ENCODE measurements at regions not wholly inside any gene's neighbourhood (a gene's known extent, or its start where the extent isn't known, plus 50 kb on each side); places are given as distances from the start of the nearest gene placed in this dataset.
"Not testable (repeated sequence)": the region's sequence is repeated elsewhere in the genome, so short reads cannot be mapped to it uniquely, and the experiment has no call there.

- Histone ChIP-seq H3K36me3 (ENCODE audit: insufficient read depth, low read length) (no peaks in the 10 kb centered on the region), H3K9ac (ENCODE audit: low read depth, low read length) (peak overlapping the region; percentile 7; the same call in 1 of the 2 replicates), H3K4me1 (ENCODE audit: insufficient read depth, low read length) (peaks cover 24% of the 10 kb centered on the region), H3K9me3 (ENCODE audit: control insufficient read depth, insufficient read depth, low read length) (no peaks in the 10 kb centered on the region)
Measured at GRCh38 chr14:103186909-103187586, 63.8 kb downstream of the TNFAIP2 start.

GRCh38 chr14:103187911-103188310 is 64.7 kb downstream of the TNFAIP2 start:
- H3K36me3 ChIP-seq (ENCODE audit: insufficient read depth, low read length): no peaks in the 10 kb centered on the region
- peaks cover 4% of the 10 kb centered on the region; the same call in 1 of the 2 replicates for H3K9me3 ChIP-seq (ENCODE audit: control insufficient read depth, insufficient read depth, low read length)
- H3K4me1 ChIP-seq (ENCODE audit: insufficient read depth, low read length): peaks cover 24% of the 10 kb centered on the region
- no peak overlapping the region for H3K9ac ChIP-seq (ENCODE audit: low read depth, low read length)

GRCh38 chr14:103188810-103189480 is 65.7 kb downstream of the TNFAIP2 start:
- Histone ChIP-seq H3K36me3 (ENCODE audit: insufficient read depth, low read length) (no peaks in the 10 kb centered on the region), H3K9ac (ENCODE audit: low read depth, low read length) (peak overlapping the region; percentile 72), H3K9me3 (ENCODE audit: control insufficient read depth, insufficient read depth, low read length) (peaks cover 4% of the 10 kb centered on the region; the same call in 1 of the 2 replicates), H3K4me1 (ENCODE audit: insufficient read depth, low read length) (peaks cover 24% of the 10 kb centered on the region)

GRCh38 chr14:103189481-103190470 is 66.5 kb downstream of the TNFAIP2 start:
- no peaks in the 10 kb centered on the region for H3K36me3 ChIP-seq (ENCODE audit: insufficient read depth, low read length)
- peaks cover 24% of the 10 kb centered on the region for H3K4me1 ChIP-seq (ENCODE audit: insufficient read depth, low read length)
- peak overlapping the region; percentile 72; the same call in 1 of the 2 replicates for H3K9ac ChIP-seq (ENCODE audit: low read depth, low read length)
- peaks cover 4% of the 10 kb centered on the region; the same call in 1 of the 2 replicates for H3K9me3 ChIP-seq (ENCODE audit: control insufficient read depth, insufficient read depth, low read length)

- peaks cover 4% of the 10 kb centered on the region; the same call in 1 of the 2 replicates for H3K9me3 ChIP-seq (ENCODE audit: control insufficient read depth, insufficient read depth, low read length)
- no peaks in the 10 kb centered on the region for H3K36me3 ChIP-seq (ENCODE audit: insufficient read depth, low read length)
Measured at GRCh38 chr14:103190741-103191140, 67.5 kb downstream of the TNFAIP2 start.

GRCh38 chr14:103191844-103192243 is 68.6 kb downstream of the TNFAIP2 start:
- H3K9me3 ChIP-seq (ENCODE audit: control insufficient read depth, insufficient read depth, low read length): peaks cover 4% of the 10 kb centered on the region; the same call in 1 of the 2 replicates
- H3K36me3 ChIP-seq (ENCODE audit: insufficient read depth, low read length): no peaks in the 10 kb centered on the region
- H3K9ac ChIP-seq (ENCODE audit: low read depth, low read length): no peak overlapping the region
- peaks cover 13% of the 10 kb centered on the region; the same call in 1 of the 2 replicates for H3K4me1 ChIP-seq (ENCODE audit: insufficient read depth, low read length)

More at GRCh38 chr14:103190741-103191140, 67.5 kb downstream of the TNFAIP2 start:
- Histone ChIP-seq H3K9ac (ENCODE audit: low read depth, low read length) (no peak overlapping the region), H3K4me1 (ENCODE audit: insufficient read depth, low read length) (peaks cover 20% of the 10 kb centered on the region)

- Histone ChIP-seq H3K9ac (ENCODE audit: low read depth, low read length) (no peak overlapping the region), H3K4me1 (ENCODE audit: insufficient read depth, low read length) (peaks cover 8% of the 10 kb centered on the region; the same call in 1 of the 2 replicates), H3K36me3 (ENCODE audit: insufficient read depth, low read length) (no peaks in the 10 kb centered on the region), H3K9me3 (ENCODE audit: control insufficient read depth, insufficient read depth, low read length) (peaks cover 4% of the 10 kb centered on the region; the same call in 1 of the 2 replicates)
Measured at GRCh38 chr14:103192246-103192840, 69.1 kb downstream of the TNFAIP2 start.

- H3K9me3 ChIP-seq (ENCODE audit: control insufficient read depth, insufficient read depth, low read length); H3K36me3 ChIP-seq (ENCODE audit: insufficient read depth, low read length); H3K9ac ChIP-seq (ENCODE audit: low read depth, low read length); H3K4me1 ChIP-seq (ENCODE audit: insufficient read depth, low read length): not testable (repeated sequence)
Measured at GRCh38 chr14:103192861-103193260, 69.6 kb downstream of the TNFAIP2 start.

GRCh38 chr14:103193491-103193890 is 70.2 kb downstream of the TNFAIP2 start:
- H3K36me3 ChIP-seq (ENCODE audit: insufficient read depth, low read length); H3K9ac ChIP-seq (ENCODE audit: low read depth, low read length); H3K4me1 ChIP-seq (ENCODE audit: insufficient read depth, low read length); H3K9me3 ChIP-seq (ENCODE audit: control insufficient read depth, insufficient read depth, low read length): not testable (repeated sequence)

- Histone ChIP-seq H3K9ac (ENCODE audit: low read depth, low read length) (no peak overlapping the region), H3K36me3 (ENCODE audit: insufficient read depth, low read length) (no peaks in the 10 kb centered on the region), H3K4me1 (ENCODE audit: insufficient read depth, low read length) (no peaks in the 10 kb centered on the region), H3K9me3 (ENCODE audit: control insufficient read depth, insufficient read depth, low read length) (peaks cover 4% of the 10 kb centered on the region; the same call in 1 of the 2 replicates)
Measured at GRCh38 chr14:103194256-103195045, 71.2 kb downstream of the TNFAIP2 start.

GRCh38 chr14:103195828-103196615 is 72.8 kb downstream of the TNFAIP2 start:
- peaks cover 4% of the 10 kb centered on the region; the same call in 1 of the 2 replicates for H3K9me3 ChIP-seq (ENCODE audit: control insufficient read depth, insufficient read depth, low read length)
- H3K4me1 ChIP-seq (ENCODE audit: insufficient read depth, low read length): no peaks in the 10 kb centered on the region
- no peak overlapping the region for H3K9ac ChIP-seq (ENCODE audit: low read depth, low read length)
- no peaks in the 10 kb centered on the region for H3K36me3 ChIP-seq (ENCODE audit: insufficient read depth, low read length)

- H3K36me3 ChIP-seq (ENCODE audit: insufficient read depth, low read length): no peaks in the 10 kb centered on the region; the same call in 1 of the 2 replicates
- H3K4me1 ChIP-seq (ENCODE audit: insufficient read depth, low read length): no peaks in the 10 kb centered on the region
- H3K9ac ChIP-seq (ENCODE audit: low read depth, low read length): no peak overlapping the region
- H3K9me3 ChIP-seq (ENCODE audit: control insufficient read depth, insufficient read depth, low read length): peaks cover 5% of the 10 kb centered on the region; the same call in 1 of the 2 replicates
Measured at GRCh38 chr14:103196716-103197115, 73.5 kb downstream of the TNFAIP2 start.

Measured in ES-I3 (cell line).